Liver (tissue), 8 donors: ENCODE measurements at regions not wholly inside any gene's neighbourhood (a gene's known extent, or its start where the extent isn't known, plus 50 kb on each side); places are given as distances from the start of the nearest gene placed in this dataset.
"Not testable (repeated sequence)": the region's sequence is repeated elsewhere in the genome, so short reads cannot be mapped to it uniquely, and the experiment has no call there.

Experiments used
- DNase-seq: peaks from one replicate; pipeline ENCODE4 v3.0.0-alpha.2; 2017; ENCODE audit warnings: low spot score
- H3K27ac ChIP-seq, 2 donors: one replicate each; pipeline ENCODE4 v1.7.0; 2013; ENCODE audit warnings: inconsistent platforms in 2 of 2, low read length in 2 of 2, control low read depth in 1 of 2, low read depth in 1 of 2, mild to moderate bottlenecking in 1 of 2
- H3K27me3 ChIP-seq, 4 donors: one replicate each; pipeline versions ENCODE4 v1.6.1 to v1.7.0; 2013; ENCODE audit warnings: low read length in 3 of 4, inconsistent platforms in 1 of 4, mild to moderate bottlenecking in 1 of 4, moderate library complexity in 1 of 4; ENCODE audit not compliant: control insufficient read depth in 4 of 4, insufficient read depth in 4 of 4
- H3K36me3 ChIP-seq, 4 donors: one replicate each; pipeline versions ENCODE4 v1.6.1 to v1.7.0; 2013; ENCODE audit warnings: low read length in 3 of 4, mild to moderate bottlenecking in 3 of 4, low read depth in 1 of 4, moderate library complexity in 1 of 4; ENCODE audit not compliant: control insufficient read depth in 4 of 4, insufficient read depth in 3 of 4
- H3K4me1 ChIP-seq, 4 donors: one replicate each; pipeline versions ENCODE4 v1.6.1 to v1.7.0; 2013; ENCODE audit warnings: low read length in 3 of 4, mild to moderate bottlenecking in 3 of 4, moderate library complexity in 1 of 4; ENCODE audit not compliant: control insufficient read depth in 4 of 4, insufficient read depth in 4 of 4
- H3K4me3 ChIP-seq, 3 donors: one replicate each; pipeline versions ENCODE4 v1.6.1 to v1.7.0; 2013; ENCODE audit warnings: low read length in 3 of 3, control low read depth in 1 of 3, low read depth in 1 of 3, mild to moderate bottlenecking in 1 of 3
- H3K9ac ChIP-seq, 2 donors: one replicate each; pipeline ENCODE4 v1.7.0; 2013; ENCODE audit warnings: low read length in 2 of 2, mild to moderate bottlenecking in 2 of 2, moderate library complexity in 2 of 2, control low read depth in 1 of 2, low read depth in 1 of 2
- H3K9me3 ChIP-seq, 4 donors: one replicate each; pipeline versions ENCODE4 v1.6.1 to v1.7.0; 2013; ENCODE audit warnings: low read length in 3 of 4; ENCODE audit not compliant: control insufficient read depth in 4 of 4
- EGR1 ChIP-seq, 2 donors: IDR thresholded peaks; 2 replicates each; pipeline ENCODE4 v1.6.1; 2016 to 2018; ENCODE audit warnings: antibody characterized with exemption in 2 of 2, low read depth in 2 of 2
- FOXA1 ChIP-seq: IDR thresholded peaks from 2 replicates; pipeline ENCODE4 v1.6.1; 2016; ENCODE audit warnings: antibody characterized with exemption
- FOXA2 ChIP-seq: IDR thresholded peaks from 2 replicates; pipeline ENCODE4 v1.6.1; 2016; ENCODE audit warnings: antibody characterized with exemption
- GABPA ChIP-seq, 2 donors: IDR thresholded peaks in 1 of 2; conservative IDR thresholded peaks in 1 of 2; 2 replicates each; pipeline ENCODE4 v1.6.1; 2016; ENCODE audit warnings: antibody characterized with exemption in 2 of 2, mild to moderate bottlenecking in 1 of 2, moderate library complexity in 1 of 2
- HNF4A ChIP-seq, 2 donors: conservative IDR thresholded peaks; 2 replicates each; pipeline ENCODE4 v1.6.1; 2016; ENCODE audit warnings: antibody characterized with exemption in 2 of 2, mild to moderate bottlenecking in 2 of 2
- HNF4G ChIP-seq: IDR thresholded peaks from 2 replicates; pipeline ENCODE4 v1.6.1; 2016; ENCODE audit warnings: antibody characterized with exemption
- JUND ChIP-seq, 2 donors: IDR thresholded peaks; 2 replicates each; pipeline ENCODE4 v1.6.1; 2016; ENCODE audit warnings: antibody characterized with exemption in 2 of 2
- NR2F2 ChIP-seq: IDR thresholded peaks from 2 replicates; pipeline ENCODE4 v1.6.1; 2016; ENCODE audit warnings: antibody characterized with exemption
- RAD21 ChIP-seq, 2 donors: IDR thresholded peaks; 2 replicates each; pipeline ENCODE4 v1.6.1; 2016; ENCODE audit warnings: antibody characterized with exemption in 2 of 2, mild to moderate bottlenecking in 2 of 2
- RXRA ChIP-seq, 2 donors: IDR thresholded peaks; 2 replicates each; pipeline ENCODE4 v1.6.1; 2017 to 2018; ENCODE audit warnings: antibody characterized with exemption in 2 of 2, mild to moderate bottlenecking in 1 of 2
- TAF1 ChIP-seq: conservative IDR thresholded peaks from 2 replicates; pipeline ENCODE4 v1.6.1; 2016; ENCODE audit warnings: antibody characterized with exemption, mild to moderate bottlenecking
- YY1 ChIP-seq: IDR thresholded peaks from 2 replicates; pipeline ENCODE4 v1.6.1; 2016; ENCODE audit warnings: antibody characterized with exemption, mild to moderate bottlenecking
- WGBS: extraction: QIAGEN DNeasy Blood & Tissue Kit; methylation state at CpG from one replicate; pipeline ENCODE4 v1.1.7; 2013; 5-methylcytosine and 5-hydroxymethylcytosine counted together
- TF ChIP-seq, protein P1 (sequence below): fragments of 150-350 bp; IDR thresholded peaks from 2 replicates; pipeline ENCODE4 v1.5.1; 2017; ENCODE audit warnings: improper control_type of control experiment, low read depth, low read length; ENCODE audit not compliant: missing input control
- TF ChIP-seq, protein P2 (sequence below): IDR thresholded peaks from 2 replicates; pipeline ENCODE4 v1.6.1; 2016; ENCODE audit warnings: antibody characterized with exemption
- TF ChIP-seq, protein P3 (sequence below): IDR thresholded peaks from 2 replicates; pipeline ENCODE4 v1.6.1; 2016; ENCODE audit warnings: antibody characterized with exemption
- TF ChIP-seq, protein P4 (sequence below): IDR thresholded peaks from 2 replicates; pipeline ENCODE4 v1.6.1; 2016; ENCODE audit warnings: antibody characterized with exemption
- donor health status: healthy.
- donor health status: healthy.
- donor health status: healthy.
- donor health status: healthy.
- donor health status: healthy.

DNA sequence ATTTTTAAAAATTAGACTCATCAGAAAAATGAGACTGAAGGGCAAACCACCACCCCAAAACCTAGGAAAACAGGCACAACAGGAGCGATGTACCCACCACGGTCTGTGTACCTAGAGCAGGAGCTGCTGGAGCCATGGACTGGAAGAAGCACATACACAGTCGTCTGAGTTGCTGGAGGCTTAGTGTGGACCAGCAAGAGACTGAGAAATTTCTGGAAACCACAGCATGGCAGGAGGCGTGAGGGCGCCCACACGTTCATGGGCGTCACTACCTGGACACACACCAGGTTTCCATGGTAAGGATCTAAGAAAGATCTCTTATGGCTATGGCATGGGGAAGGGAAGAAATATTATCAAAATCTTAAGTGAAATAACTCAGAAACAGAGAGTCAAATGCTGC lies 91.9 kb downstream of the MED10 start (continued):
- TF ChIP-seq, protein P1, sequence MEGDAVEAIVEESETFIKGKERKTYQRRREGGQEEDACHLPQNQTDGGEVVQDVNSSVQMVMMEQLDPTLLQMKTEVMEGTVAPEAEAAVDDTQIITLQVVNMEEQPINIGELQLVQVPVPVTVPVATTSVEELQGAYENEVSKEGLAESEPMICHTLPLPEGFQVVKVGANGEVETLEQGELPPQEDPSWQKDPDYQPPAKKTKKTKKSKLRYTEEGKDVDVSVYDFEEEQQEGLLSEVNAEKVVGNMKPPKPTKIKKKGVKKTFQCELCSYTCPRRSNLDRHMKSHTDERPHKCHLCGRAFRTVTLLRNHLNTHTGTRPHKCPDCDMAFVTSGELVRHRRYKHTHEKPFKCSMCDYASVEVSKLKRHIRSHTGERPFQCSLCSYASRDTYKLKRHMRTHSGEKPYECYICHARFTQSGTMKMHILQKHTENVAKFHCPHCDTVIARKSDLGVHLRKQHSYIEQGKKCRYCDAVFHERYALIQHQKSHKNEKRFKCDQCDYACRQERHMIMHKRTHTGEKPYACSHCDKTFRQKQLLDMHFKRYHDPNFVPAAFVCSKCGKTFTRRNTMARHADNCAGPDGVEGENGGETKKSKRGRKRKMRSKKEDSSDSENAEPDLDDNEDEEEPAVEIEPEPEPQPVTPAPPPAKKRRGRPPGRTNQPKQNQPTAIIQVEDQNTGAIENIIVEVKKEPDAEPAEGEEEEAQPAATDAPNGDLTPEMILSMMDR = no peak

DNA sequence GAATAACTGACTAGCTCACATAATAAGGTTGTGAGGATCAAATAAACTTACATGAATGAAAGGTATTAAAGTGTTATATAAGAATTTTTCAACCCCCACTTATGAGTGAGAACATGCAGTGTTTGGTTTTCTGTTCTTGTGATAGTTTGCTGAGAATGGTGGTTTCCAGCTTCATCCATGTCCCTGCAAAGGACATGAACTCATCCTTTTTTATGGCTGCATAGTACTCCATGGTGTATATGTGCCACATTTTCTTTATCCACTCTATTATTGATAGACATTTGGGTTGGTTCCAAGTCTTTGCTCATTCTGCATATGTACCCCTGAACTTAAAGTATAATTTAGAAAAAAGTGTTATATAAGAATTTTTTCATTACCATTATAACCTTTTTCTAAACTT lies 93.9 kb downstream of the MED10 start:
- H3K27ac ChIP-seq, H3K9ac ChIP-seq, H3K36me3 ChIP-seq, H3K9me3 ChIP-seq, H3K27me3 ChIP-seq, H3K4me3 ChIP-seq, DNase-seq: not testable (repeated sequence)
- peaks cover 5 to 25% (median 24%) of the 10 kb centered on the region in 4 donors for H3K4me1 ChIP-seq

DNA sequence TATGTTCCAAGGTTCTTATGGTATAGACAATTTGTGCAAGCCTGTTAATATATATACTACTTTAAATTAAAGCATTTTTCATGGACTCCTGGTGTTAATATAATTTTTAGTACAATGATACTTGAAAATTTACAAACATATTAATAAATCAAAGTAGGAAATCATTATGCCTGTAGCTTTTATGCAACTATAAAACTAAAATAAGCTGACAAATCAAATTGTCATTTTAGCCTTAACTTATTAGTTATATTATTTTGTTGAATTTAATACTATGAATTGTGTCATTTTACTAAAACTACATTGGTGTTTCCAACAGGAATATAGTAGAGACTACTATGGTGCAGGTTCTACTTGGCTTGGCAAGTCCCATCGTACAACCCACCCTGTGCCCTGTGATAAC lies 96.0 kb downstream of the MED10 start:
- H3K9me3 ChIP-seq = no peaks in the 10 kb centered on the region
- no peaks in the 10 kb centered on the region for H3K36me3 ChIP-seq
- no peak overlapping the region for H3K27ac ChIP-seq
- TF ChIP-seq FOXA2 = no peak
- TF ChIP-seq, protein P1 = no peak
- TF ChIP-seq, protein P2, sequence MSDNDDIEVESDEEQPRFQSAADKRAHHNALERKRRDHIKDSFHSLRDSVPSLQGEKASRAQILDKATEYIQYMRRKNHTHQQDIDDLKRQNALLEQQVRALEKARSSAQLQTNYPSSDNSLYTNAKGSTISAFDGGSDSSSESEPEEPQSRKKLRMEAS = no peak
- no peak for TF ChIP-seq HNF4A (conservative IDR thresholded peaks at IDR 0.05)
- no peak for TF ChIP-seq JUND (IDR thresholded peaks at IDR 0.05)
- H3K9ac ChIP-seq = no peak overlapping the region
- H3K4me1 ChIP-seq = peaks cover 5 to 26% (median 24%) of the 10 kb centered on the region in 4 donors
- H3K27me3 ChIP-seq = no peaks in the 10 kb centered on the region
- no peak overlapping the region for H3K4me3 ChIP-seq
- no peak for DNase-seq
- 89% methylated on average over 1 of the region's 1 CpG for WGBS

DNA sequence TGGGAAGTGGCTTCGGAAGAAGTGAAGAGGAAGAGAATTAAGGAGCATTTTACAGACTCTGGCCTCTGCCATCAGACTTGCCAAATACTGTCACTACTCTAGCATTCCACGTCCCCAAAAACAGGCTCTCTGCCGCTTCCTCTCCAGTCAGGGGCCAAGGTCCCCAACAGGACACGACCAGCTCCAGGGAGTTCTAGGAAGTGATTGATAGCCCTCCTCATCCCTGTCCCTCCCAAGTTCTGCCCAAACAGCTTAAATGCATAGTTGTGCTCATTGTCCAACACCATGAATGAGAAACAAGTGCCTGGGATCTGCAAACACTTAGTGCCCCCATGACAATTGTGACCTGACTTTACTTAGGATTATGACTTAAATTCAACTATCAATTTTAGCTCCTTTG lies 96.5 kb downstream of the MED10 start:
- H3K4me3 ChIP-seq = no peak overlapping the region
- no peak overlapping the region for H3K9ac ChIP-seq
- WGBS = 34% methylated on average over 4 of the region's 4 CpGs
- no peaks in the 10 kb centered on the region for H3K9me3 ChIP-seq
- no peak for DNase-seq
- H3K36me3 ChIP-seq = no peaks in the 10 kb centered on the region
- no peaks in the 10 kb centered on the region for H3K27me3 ChIP-seq
- H3K27ac ChIP-seq = no peak overlapping the region
- H3K4me1 ChIP-seq = peaks cover 5 to 26% (median 24%) of the 10 kb centered on the region in 4 donors
- no peak for TF ChIP-seq JUND (IDR thresholded peaks at IDR 0.05)
- TF ChIP-seq EGR1 (IDR thresholded peaks at IDR 0.05; ENCODE audit: low read depth in 2 of 2) = no peak
- TF ChIP-seq, protein P3, sequence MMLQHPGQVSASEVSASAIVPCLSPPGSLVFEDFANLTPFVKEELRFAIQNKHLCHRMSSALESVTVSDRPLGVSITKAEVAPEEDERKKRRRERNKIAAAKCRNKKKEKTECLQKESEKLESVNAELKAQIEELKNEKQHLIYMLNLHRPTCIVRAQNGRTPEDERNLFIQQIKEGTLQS = no peak
- TF ChIP-seq HNF4A (conservative IDR thresholded peaks at IDR 0.05) = no peak
- TF ChIP-seq, protein P4, sequence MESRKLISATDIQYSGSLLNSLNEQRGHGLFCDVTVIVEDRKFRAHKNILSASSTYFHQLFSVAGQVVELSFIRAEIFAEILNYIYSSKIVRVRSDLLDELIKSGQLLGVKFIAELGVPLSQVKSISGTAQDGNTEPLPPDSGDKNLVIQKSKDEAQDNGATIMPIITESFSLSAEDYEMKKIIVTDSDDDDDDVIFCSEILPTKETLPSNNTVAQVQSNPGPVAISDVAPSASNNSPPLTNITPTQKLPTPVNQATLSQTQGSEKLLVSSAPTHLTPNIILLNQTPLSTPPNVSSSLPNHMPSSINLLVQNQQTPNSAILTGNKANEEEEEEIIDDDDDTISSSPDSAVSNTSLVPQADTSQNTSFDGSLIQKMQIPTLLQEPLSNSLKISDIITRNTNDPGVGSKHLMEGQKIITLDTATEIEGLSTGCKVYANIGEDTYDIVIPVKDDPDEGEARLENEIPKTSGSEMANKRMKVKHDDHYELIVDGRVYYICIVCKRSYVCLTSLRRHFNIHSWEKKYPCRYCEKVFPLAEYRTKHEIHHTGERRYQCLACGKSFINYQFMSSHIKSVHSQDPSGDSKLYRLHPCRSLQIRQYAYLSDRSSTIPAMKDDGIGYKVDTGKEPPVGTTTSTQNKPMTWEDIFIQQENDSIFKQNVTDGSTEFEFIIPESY = no peak
- TF ChIP-seq GABPA (IDR thresholded peaks at IDR 0.05 in 1 of 2, conservative IDR thresholded peaks at IDR 0.05 in 1 of 2) = no peak
- TF ChIP-seq YY1 = no peak
- TF ChIP-seq, protein P1 = no peak
- no peak for TF ChIP-seq FOXA2
- no peak for TF ChIP-seq FOXA1
- TF ChIP-seq HNF4G = no peak
- TF ChIP-seq NR2F2 = no peak
- TF ChIP-seq, protein P2 = no peak
- TF ChIP-seq TAF1 = no peak
- no peak for TF ChIP-seq RXRA (IDR thresholded peaks at IDR 0.05)
- TF ChIP-seq RAD21 (IDR thresholded peaks at IDR 0.05) = no peak
